ENCODE measurements at regions not wholly inside any gene's neighbourhood (a gene's known extent, or its start where the extent isn't known, plus 50 kb on each side); places are given as distances from the start of the nearest gene placed in this dataset.
"Not testable (repeated sequence)": the region's sequence is repeated elsewhere in the genome, so short reads cannot be mapped to it uniquely, and the experiment has no call there.

DNA sequence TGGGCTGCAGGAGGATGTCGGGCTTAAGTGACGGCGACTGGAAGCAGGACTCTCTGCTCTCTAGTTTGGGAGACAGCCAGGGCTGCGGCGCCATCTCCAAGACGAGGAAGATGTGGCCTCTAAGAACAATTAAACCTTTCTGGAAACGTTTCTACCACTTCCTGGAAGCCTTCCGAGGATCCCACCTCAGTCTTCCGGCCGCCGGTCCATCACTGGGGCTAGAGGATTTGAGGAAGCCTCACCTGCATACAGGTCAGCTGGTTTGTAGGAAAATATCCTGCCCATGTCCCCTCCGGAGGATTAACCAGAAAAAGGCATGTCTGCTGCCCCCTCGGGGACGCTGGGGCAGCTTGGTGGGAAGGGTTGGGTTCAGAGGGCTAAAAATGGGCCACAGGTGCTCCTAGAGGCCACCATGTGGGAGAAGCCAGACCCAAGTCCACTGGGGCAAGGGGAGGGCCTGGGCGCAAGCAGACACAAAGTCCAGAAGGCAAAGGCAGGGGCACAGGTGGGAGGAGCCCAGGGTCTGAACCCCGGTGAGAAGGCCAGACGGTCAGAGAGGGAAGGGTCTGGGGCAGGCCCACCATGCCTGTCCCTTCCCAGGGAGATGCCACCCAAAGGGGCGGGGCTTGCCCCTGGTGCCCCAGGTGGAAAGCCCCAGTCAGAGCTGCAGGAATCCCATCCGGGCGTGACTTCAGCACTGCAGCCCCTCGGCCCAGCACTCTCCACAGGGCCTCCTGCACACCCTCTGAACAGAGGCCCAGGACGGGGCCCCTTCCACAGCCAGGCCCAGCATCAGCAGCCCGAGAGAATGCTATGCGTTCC lies 82.2 kb upstream of the ID2 start:
- H3K4me3 ChIP-seq (ENCODE audit: low read depth, low read length), result no peak overlapping the region
- no peak overlapping the region for H3K9ac ChIP-seq
- H2AFZ ChIP-seq, result no peak overlapping the region
- H3K4me1 ChIP-seq, result no peaks in the 10 kb centered on the region
- no peak overlapping the region for H3K27ac ChIP-seq
- TF ChIP-seq, protein P1, sequence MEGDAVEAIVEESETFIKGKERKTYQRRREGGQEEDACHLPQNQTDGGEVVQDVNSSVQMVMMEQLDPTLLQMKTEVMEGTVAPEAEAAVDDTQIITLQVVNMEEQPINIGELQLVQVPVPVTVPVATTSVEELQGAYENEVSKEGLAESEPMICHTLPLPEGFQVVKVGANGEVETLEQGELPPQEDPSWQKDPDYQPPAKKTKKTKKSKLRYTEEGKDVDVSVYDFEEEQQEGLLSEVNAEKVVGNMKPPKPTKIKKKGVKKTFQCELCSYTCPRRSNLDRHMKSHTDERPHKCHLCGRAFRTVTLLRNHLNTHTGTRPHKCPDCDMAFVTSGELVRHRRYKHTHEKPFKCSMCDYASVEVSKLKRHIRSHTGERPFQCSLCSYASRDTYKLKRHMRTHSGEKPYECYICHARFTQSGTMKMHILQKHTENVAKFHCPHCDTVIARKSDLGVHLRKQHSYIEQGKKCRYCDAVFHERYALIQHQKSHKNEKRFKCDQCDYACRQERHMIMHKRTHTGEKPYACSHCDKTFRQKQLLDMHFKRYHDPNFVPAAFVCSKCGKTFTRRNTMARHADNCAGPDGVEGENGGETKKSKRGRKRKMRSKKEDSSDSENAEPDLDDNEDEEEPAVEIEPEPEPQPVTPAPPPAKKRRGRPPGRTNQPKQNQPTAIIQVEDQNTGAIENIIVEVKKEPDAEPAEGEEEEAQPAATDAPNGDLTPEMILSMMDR (IDR thresholded peaks at IDR 0.05), result no peak
- H3K79me2 ChIP-seq, result no peaks in the 10 kb centered on the region
- no peaks in the 10 kb centered on the region for H3K27me3 ChIP-seq (ENCODE audit: control insufficient read depth, insufficient read depth, low read length)
- H3K4me2 ChIP-seq (ENCODE audit: low read length), result no peak overlapping the region
- H3K36me3 ChIP-seq (ENCODE audit: control insufficient read depth, insufficient read depth, low read length), result no peaks in the 10 kb centered on the region
- no peaks in the 10 kb centered on the region for H3K9me3 ChIP-seq (ENCODE audit: control insufficient read depth, low read length)

- Histone ChIP-seq H3K9me3 (ENCODE audit: control insufficient read depth, low read length) (no peaks in the 10 kb centered on the region), H3K4me2 (ENCODE audit: low read length) (no peak overlapping the region), H3K36me3 (ENCODE audit: control insufficient read depth, insufficient read depth, low read length) (no peaks in the 10 kb centered on the region), H3K4me3 (ENCODE audit: low read depth, low read length) (no peak overlapping the region), H3K27ac (no peak overlapping the region), H3K4me1 (no peaks in the 10 kb centered on the region), H3K79me2 (no peaks in the 10 kb centered on the region), H2AFZ (no peak overlapping the region), H3K9ac (no peak overlapping the region), H3K27me3 (ENCODE audit: control insufficient read depth, insufficient read depth, low read length) (no peaks in the 10 kb centered on the region)
- TF ChIP-seq, protein P1 (IDR thresholded peaks at IDR 0.05), result no peak
Observed at GRCh38 chr2:8600456-8600855, 81.4 kb upstream of the ID2 start.

DNA sequence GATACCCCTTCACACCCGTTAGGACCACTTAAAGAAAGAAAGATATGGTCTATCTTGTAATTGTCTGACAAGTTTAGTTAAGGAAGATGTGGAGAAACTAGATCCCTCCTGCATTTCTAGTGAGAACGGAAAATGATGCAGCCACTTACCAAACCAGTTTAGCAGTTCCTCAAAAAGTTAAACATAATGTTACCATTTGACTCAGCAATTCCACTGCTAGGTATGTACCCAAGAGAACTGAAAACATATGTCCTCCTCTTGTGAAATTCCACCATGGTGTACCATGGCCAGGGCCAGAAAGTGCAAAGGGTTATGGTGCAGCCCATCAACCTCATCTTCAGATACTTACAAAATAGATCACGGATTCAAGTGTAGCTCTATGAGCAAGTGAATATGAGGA lies 79.0 kb upstream of the ID2 start:
- Histone ChIP-seq H3K27ac (peak overlapping the region; percentile 6), H3K4me1 (no peaks in the 10 kb centered on the region), H3K79me2 (no peaks in the 10 kb centered on the region), H3K36me3 (ENCODE audit: control insufficient read depth, insufficient read depth, low read length) (no peaks in the 10 kb centered on the region), H3K9ac (no peak overlapping the region), H3K4me2 (ENCODE audit: low read length) (peak overlapping the region; percentile 42), H3K27me3 (ENCODE audit: control insufficient read depth, insufficient read depth, low read length) (no peaks in the 10 kb centered on the region), H3K4me3 (ENCODE audit: low read depth, low read length) (peak overlapping the region; percentile 0), H3K9me3 (ENCODE audit: control insufficient read depth, low read length) (no peaks in the 10 kb centered on the region), H2AFZ (peak overlapping the region; percentile 45)
- TF ChIP-seq, protein P1 (IDR thresholded peaks at IDR 0.05), result no peak

GRCh38 chr2:8603356-8603755 lies 78.5 kb upstream of the ID2 start:
- H3K4me1 ChIP-seq; H3K79me2 ChIP-seq; H2AFZ ChIP-seq; H3K4me3 ChIP-seq (ENCODE audit: low read depth, low read length); H3K36me3 ChIP-seq (ENCODE audit: control insufficient read depth, insufficient read depth, low read length); H3K27me3 ChIP-seq (ENCODE audit: control insufficient read depth, insufficient read depth, low read length); H3K9me3 ChIP-seq (ENCODE audit: control insufficient read depth, low read length); H3K4me2 ChIP-seq (ENCODE audit: low read length); H3K9ac ChIP-seq: not testable (repeated sequence)
- H3K27ac ChIP-seq, result peak overlapping the region; percentile 6

DNA sequence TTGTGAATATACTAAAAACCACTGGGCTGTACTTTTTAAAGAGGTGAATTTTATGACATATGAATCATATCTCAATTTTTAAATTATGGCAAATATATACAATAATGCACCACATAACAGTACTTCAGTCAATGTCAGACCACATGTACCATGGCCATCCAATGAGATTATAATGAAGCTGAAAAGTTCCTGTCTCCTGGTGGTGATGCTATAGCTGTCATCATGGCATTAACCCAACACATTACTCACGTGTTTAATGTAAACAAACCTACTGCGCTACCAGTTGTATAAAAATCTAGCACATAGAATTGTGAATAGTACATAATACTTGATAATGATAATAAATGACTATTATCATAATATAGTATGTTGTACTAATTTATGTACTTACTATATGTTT lies 77.6 kb upstream of the ID2 start:
- Histone ChIP-seq H3K4me2 (ENCODE audit: low read length) (no peak overlapping the region), H3K4me3 (ENCODE audit: low read depth, low read length) (no peak overlapping the region), H3K9me3 (ENCODE audit: control insufficient read depth, low read length) (no peaks in the 10 kb centered on the region), H3K9ac (no peak overlapping the region), H3K27me3 (ENCODE audit: control insufficient read depth, insufficient read depth, low read length) (no peaks in the 10 kb centered on the region), H2AFZ (no peak overlapping the region), H3K27ac (no peak overlapping the region), H3K36me3 (ENCODE audit: control insufficient read depth, insufficient read depth, low read length) (no peaks in the 10 kb centered on the region), H3K4me1 (no peaks in the 10 kb centered on the region), H3K79me2 (no peaks in the 10 kb centered on the region)
- TF ChIP-seq, protein P1 (IDR thresholded peaks at IDR 0.05), result no peak

All from parathyroid adenoma (tissue), 2 donors.